ENCODE measurements at regions not wholly inside any gene's neighbourhood (a gene's known extent, or its start where the extent isn't known, plus 50 kb on each side); places are given as distances from the start of the nearest gene placed in this dataset.
"Not testable (repeated sequence)": the region's sequence is repeated elsewhere in the genome, so short reads cannot be mapped to it uniquely, and the experiment has no call there.

DNA sequence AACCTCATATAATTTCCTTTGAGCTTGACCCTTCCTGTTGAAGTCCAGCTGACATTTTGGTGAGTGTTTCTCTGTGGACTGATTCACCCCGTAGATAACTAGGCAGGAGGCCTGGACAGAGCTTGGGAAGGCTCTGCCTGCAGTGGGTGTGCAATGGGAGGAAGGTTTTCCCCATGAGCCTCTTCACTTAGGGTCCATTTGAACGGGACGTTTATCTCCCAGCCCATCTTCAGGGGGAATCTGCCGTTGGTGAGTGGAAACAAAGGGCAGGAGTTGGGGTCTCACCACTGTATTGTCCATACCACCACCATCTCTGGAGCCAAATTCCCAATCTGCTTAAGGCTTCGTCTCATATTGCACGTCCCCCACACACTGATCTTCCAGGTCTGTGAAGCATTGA, 825.6 kb upstream of the TPTE start:
- not testable (repeated sequence) for TF ChIP-seq POLR2A (IDR thresholded peaks at IDR 0.05)
- TF ChIP-seq, protein P1, sequence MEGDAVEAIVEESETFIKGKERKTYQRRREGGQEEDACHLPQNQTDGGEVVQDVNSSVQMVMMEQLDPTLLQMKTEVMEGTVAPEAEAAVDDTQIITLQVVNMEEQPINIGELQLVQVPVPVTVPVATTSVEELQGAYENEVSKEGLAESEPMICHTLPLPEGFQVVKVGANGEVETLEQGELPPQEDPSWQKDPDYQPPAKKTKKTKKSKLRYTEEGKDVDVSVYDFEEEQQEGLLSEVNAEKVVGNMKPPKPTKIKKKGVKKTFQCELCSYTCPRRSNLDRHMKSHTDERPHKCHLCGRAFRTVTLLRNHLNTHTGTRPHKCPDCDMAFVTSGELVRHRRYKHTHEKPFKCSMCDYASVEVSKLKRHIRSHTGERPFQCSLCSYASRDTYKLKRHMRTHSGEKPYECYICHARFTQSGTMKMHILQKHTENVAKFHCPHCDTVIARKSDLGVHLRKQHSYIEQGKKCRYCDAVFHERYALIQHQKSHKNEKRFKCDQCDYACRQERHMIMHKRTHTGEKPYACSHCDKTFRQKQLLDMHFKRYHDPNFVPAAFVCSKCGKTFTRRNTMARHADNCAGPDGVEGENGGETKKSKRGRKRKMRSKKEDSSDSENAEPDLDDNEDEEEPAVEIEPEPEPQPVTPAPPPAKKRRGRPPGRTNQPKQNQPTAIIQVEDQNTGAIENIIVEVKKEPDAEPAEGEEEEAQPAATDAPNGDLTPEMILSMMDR (IDR thresholded peaks at IDR 0.05), result not testable (repeated sequence)
